A549 (cell line): ENCODE measurements at regions not wholly inside any gene's neighbourhood (a gene's known extent, or its start where the extent isn't known, plus 50 kb on each side); places are given as distances from the start of the nearest gene placed in this dataset.

Experiments
- CTCF ChIP-seq: fragments of >200 bp; sonication (Bioruptor Twin); formaldehyde crosslinking; IDR thresholded peaks from 3 replicates; pipeline ENCODE4 v1.5.1; 2016
- EHMT2 ChIP-seq: fragments of 200-600 bp; sonication (generic); IDR thresholded peaks from 2 replicates; pipeline ENCODE4 v1.6.1; 2016; ENCODE audit warnings: antibody characterized with exemption, low read depth, mild to moderate bottlenecking, moderate library complexity
- EP300 ChIP-seq, 2 experiments: fragments of >200 bp; sonication (Bioruptor Twin); formaldehyde crosslinking; IDR thresholded peaks; 2 replicates in 1 of 2; 3 replicates in 1 of 2; pipeline ENCODE4 v1.6.1; 2016 to 2017
- MAX ChIP-seq: IDR thresholded peaks from 2 replicates; pipeline ENCODE4 v1.6.1; 2012
- POLR2AphosphoS2 ChIP-seq: conservative IDR thresholded peaks from 2 replicates; pipeline ENCODE4 v1.6.1; 2012; ENCODE audit warnings: low read length, improper control_type of control experiment, inconsistent platforms
- RFX5 ChIP-seq: fragments of 450-650 bp; IDR thresholded peaks from 2 replicates; pipeline ENCODE4 v1.7.1; 2014; ENCODE audit warnings: antibody characterized with exemption, mild to moderate bottlenecking, moderate library complexity
- SMC3 ChIP-seq: fragments of >200 bp; sonication (Bioruptor Twin); formaldehyde crosslinking; IDR thresholded peaks from 3 replicates; pipeline ENCODE4 v1.6.1; 2018; ENCODE audit warnings: inconsistent platforms

GRCh38 chr5:58300346-58300895 lies 159.5 kb downstream of the PLK2 start:
- TF ChIP-seq RFX5 = no peak
- no peak for TF ChIP-seq POLR2AphosphoS2
- no peak for TF ChIP-seq SMC3
- no peak for TF ChIP-seq EHMT2
- TF ChIP-seq CTCF = no peak
- TF ChIP-seq EP300 (IDR thresholded peaks at IDR 0.05) = no peak
- TF ChIP-seq MAX = no peak
